ENCODE measurements at regions not wholly inside any gene's neighbourhood (a gene's known extent, or its start where the extent isn't known, plus 50 kb on each side); places are given as distances from the start of the nearest gene placed in this dataset.
"Not testable (repeated sequence)": the region's sequence is repeated elsewhere in the genome, so short reads cannot be mapped to it uniquely, and the experiment has no call there.

DNA sequence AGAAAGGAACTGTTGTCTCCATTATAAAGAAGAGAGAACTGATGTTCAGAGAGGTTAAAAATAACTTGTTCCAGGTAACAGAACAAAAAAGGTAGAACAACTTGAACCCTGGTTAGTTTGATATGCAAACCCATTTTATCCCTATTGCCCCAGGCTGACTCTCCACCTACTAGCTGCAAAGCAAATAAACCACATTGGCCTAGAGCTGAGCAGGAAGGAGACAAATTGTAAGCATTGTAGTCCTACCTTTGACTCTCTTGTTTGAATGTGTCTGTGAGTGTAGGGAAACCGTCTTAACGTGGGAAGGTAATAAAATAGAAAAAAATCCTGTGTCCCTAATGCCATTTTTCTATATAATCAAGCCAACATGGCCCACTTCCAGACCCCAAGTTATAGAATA is 126.4 kb downstream of the CCER1 start:
- no peak for DNase-seq (ENCODE audit: low read depth)

DNA sequence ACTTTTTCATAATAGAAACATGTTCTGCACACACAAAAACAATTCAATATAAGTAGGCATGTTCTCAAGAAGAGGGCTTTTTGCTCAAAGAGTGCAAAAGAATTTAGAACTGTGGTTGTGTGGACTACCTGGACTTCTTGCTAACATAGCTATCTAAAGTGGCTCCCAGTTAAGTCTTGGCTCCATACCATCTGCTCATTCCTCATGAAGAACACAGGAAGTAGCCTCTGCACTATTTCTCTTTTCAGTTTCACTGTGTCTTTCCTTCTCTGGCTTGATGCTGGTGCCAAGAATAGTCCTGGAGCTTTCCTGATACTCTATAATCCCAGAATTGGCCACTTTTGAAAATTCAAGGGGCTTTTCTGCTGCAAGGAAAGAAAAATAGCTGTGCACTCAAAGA is 127.4 kb downstream of the CCER1 start:
- no peak for DNase-seq (ENCODE audit: low read depth)

DNA sequence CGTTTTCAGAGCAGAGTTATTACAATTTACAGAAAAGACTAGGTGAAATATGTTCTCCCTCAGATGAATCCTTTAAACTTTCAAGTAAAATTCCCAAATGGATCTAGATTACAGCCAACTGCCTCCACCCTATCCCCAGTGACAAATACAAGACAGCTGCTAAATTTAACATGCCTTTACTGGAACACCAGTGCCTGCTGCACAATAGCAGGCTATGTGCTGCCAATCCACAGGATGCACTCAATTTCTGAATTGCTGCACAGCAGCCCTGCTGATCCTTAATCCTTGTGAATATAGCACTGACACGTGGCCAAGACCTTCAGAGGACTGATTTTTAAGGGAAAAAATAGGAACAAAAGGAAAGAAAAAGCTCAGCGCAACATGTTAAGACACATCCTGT is 128.9 kb downstream of the CCER1 start:
- no peak for DNase-seq (ENCODE audit: low read depth)

DNA sequence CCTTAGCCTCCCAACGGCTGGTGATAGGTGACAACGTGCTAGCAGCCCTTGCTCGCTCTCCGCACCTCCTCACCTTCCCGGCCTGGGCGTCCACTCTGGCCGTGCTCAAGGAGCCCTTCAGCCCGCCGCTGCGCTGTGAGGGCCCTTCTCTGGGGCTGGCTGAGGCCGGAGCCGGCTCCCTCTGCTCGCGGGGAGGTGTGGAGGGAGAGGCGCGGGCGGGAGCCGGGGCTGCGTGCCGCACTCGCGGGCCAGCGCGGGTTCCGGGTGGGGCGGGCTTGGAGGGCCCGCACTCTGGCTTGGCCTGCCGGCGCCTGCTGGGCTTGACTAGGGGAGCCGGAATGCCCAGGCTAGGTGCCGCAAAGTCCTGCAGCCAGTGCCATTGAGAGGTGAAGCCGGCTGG is 131.1 kb downstream of the CCER1 start:
- no peak for DNase-seq (ENCODE audit: low read depth)

DNA sequence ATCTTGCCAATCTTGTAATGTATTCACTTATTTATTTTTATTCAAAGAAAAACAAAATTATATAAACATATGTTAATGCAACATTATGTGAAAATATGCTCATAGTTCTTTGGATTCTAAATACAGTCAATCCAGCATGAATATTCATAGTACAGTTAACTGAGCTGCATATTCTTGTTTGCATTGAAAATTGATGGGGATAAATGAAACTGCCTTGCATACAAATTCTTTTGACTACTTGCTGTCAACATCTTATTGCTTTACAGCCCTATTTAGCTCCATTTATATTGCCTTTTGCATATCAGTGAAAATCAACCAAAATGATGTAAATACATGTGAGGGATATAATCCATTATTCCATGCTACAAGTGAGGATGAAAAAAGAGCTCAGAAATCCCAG is 135.3 kb downstream of the CCER1 start:
- no peak for DNase-seq (ENCODE audit: low read depth)

DNA sequence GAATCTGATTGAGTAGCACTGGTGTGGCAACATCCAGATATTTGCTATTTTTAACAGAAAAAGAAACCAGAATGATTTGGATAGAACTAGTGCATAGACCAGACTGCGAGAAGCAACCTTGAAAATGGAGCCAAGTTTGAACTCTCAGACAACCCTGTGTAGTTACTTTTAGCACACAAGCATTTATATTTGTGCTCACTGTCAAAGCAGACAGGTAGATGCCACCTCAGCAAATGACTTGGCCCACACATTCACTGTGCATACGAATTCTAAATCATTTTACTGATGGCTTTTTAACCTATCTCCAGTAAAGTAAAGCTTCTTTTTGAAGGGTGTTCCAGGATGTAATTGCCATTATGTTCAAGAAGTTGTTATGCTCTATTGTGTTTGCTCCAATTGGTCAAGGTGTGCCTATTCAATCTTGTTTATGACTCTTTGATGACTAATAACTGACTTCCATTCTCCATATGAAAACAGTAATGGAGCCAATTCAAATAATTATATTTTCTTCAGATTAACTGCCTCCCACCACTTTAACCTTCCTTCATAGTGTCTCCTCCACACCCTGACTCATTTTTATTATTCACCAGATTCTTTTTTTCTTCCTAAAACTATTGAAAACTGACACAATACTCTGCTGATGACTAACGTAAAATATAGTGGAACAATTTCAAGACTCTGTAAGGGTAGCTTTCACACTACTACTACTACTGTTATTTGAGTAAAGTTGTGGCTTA is 138.5 kb downstream of the CCER1 start:
- peak; percentile 9 for DNase-seq (ENCODE audit: low read depth)

DNA sequence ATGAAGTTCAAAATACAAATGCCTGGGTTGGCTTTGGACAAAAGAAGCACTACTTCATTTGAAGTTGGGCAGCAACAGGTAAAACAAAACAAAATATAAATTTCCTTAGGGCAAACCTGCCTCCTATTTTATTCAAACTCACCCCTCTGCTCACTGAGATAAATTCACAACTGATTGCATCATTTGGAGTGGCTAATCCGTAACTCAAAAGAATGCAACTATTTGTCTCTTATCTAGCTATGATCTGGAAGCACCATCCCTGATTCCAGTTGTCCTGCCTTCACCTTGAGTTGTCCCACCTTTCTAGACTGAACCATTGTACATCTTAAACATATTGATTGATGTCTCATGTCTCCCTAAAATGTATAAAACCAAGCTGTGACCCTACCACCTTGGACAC is 145.0 kb downstream of the CCER1 start:
- no peak for DNase-seq (ENCODE audit: low read depth)

DNA sequence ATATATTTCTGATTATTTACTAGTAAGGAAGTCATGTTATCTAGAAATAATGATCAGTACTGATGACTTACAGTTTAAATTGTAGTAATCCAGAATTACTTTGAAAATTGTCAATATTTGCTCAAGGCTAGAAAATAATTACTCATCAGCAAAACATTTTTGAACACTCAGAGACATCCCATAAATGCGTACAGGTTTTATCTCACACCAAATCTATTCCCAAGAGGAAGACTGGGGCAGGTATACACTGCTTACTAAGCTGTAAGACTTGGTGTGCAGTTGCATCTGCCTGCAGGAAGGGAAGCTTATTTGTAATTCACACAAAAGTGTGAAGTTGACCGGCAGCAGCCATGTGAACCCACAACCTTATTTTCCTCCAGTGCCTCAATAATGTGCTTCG is 146.4 kb downstream of the CCER1 start:
- no peak for DNase-seq (ENCODE audit: low read depth)

DNA sequence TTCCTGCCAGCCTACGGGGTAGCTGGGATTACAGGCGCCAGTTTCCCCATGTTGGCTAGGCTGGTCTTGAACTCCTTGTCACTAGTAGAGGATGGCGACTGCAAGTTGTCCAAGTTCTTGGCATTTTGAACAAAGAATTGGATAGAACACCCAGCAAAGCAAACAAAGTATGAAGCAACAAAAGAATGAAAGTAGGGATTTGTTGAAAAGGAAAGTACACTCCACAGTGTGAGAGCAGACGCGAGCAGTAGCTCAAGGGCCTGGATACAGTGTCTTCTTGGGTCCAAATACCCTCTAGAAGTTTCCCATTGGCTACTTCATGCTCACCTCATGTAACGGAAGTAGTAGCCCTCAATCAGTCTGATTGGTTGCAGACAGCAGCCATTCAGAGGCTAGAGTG is 152.2 kb downstream of the CCER1 start:
- DNase-seq (ENCODE audit: low read depth) = no peak

DNA sequence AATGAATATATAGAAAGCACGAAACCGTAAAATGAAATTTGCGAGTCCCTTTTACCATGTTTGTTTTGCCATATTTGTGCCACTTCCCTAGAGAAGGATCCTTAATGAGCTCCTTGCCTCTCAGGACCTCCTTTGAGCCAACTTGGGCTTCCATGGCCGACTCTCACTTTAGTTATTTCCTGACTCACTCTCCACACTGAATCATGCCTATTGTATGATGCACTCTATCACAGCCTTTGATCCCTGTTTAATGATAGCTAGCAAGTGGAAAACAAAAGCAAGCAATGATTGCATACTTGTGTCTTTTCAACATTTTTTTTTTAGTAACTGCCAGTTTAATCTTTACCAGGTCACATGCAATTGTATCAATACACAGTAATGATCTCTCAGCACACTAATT is 153.2 kb downstream of the CCER1 start:
- DNase-seq (ENCODE audit: low read depth) = peak; percentile 13

DNA sequence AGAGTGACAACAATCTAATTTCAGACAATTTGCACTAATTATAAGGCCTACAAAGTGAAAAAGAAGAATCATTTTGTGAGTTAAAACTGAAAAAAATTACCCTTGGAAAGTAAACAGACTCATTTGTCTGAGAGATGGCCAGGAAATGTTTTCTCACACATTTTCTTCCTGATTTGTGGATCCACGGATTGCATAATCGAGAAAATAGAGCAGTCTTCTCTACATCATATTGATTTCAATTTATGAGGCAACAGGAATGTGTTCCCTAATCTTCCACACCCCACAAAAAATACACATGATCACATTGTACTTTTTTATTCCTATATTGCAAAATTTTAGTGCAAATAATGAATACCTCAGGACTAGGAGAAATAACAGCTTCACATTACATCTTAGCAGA is 160.8 kb downstream of the CCER1 start:
- no peak for DNase-seq (ENCODE audit: low read depth)

DNA sequence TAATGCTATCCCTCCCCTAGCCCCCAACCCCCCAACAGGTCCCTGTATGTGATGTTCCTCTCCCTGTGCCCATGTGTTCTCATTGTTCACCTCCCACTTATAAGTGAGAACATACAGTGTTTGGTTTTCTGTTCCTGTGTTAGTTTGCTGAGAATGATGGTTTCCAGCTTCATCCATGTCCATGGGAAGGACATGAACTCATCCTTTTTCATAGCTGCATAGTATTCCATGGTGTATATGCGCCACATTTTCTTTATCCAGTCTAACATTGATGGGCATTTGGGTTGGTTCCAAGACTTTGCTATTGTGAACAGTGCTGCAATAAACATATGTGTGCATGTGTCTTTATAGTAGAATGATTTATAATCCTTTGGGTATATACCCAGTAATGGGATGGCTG is 162.3 kb downstream of the CCER1 start:
- DNase-seq (ENCODE audit: low read depth) = not testable (repeated sequence)

DNA sequence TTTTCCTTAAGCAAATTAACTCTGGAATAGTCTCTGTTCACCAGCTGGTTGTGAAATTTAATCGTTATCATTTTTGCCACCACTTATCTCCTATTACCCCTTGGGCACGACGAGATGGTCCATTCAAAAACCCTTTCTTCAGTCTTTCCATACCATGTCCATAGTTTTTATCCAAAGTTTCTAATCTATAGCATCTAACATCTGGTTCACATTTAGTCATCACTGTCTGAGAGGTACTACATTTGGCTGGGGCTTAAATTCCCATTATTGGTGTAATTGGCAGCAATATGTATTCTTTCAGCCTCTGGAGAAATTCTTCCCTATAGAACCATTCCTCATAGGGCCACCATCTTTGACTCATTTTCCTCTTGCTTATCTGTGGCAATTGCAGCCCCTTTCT is 163.5 kb downstream of the CCER1 start:
- no peak for DNase-seq (ENCODE audit: low read depth)

DNA sequence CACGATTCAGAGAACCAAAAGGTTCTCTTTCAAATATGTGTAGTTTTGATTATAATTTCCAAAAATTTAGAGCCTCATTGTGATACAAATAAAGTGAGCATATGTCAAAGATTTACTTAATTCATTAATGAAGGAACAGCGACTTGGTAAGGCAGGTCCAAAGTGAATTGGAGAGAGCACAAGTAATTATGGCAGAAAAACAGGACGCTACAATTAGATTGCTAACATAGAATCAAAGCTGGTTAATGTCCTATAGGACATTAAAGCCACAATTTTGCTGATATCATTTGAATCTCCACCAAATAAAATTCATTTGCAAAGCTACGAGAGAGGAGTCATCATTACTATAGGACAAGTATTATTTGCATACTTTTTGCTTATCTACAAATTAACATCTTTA is 164.2 kb downstream of the CCER1 start:
- DNase-seq (ENCODE audit: low read depth) = no peak

DNA sequence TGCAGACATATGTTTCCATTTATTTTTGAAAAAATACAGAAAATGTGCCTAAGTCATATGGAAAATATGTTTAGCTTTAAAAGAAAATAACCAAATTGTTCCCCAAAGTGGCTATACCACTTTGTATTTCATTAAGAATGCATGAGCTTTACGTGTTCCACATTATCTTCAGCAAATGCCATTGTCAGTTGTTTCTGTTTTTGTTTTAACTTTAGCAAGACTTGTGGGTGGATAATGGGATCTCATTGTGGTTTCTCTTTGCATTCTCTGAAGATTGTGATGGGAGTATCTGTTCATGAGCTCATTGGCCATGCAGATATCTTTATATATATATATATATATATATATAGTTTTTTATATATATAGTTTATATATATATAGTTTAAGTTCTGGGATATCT is 181.5 kb downstream of the CCER1 start:
- DNase-seq (ENCODE audit: low read depth) = peak; percentile 1

DNA sequence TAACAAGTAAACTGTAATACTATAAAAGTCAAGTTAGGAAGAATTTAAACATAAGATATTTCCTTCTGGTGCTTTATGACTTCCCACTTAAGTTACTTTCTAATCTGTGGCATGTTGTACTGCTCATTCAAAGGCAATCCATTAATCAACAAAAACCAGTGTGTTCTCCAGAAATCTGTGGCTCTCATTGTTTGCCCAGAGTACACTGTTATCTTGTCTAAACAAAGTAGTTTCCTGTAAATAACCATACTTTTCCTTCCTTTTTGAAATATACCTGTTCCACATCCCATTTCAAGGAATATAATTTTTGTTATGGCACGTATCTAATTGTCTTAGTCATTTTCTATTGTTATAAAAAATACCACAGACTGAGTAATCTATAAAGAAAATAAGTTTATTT is 184.1 kb downstream of the CCER1 start:
- DNase-seq (ENCODE audit: low read depth) = no peak

DNA sequence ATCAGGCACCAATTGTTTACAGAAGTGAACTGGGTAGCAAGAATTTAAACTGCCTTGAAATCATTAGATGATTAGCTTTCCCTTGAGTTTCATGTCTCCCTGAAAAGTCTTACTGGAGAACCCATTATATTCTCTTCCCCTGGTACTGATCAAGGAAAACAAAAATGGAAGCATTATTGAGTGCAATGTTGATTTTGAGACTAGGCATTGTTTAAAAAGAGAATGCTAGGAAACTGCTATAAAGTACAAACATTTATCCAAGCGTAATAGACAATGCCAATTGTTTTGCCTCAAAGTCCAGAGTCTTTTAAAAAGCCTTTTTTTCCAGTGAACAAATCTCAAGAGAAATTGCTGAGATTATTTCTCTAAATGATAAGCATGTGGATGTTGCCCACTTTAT is 197.0 kb downstream of the CCER1 start:
- no peak for DNase-seq (ENCODE audit: low read depth)

DNA sequence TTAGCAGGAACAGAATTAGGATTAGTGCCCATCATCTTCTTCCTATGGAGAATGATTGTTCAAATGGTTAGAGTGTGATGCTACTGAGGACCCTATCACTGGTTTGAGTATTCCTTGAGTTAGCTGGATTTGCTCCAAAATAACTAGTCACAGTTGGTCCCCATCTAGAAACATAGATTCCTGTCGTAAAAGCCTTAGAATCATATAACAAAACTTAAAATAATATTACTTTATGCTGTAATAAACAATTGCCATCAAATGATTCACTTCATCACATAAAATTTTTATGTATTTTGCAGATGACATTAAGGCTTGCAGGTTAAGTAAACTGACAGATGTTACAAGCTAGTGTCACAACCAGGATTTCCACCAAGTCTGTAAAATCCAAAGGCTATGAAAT is 209.8 kb downstream of the CCER1 start:
- no peak for DNase-seq (ENCODE audit: low read depth)

DNA sequence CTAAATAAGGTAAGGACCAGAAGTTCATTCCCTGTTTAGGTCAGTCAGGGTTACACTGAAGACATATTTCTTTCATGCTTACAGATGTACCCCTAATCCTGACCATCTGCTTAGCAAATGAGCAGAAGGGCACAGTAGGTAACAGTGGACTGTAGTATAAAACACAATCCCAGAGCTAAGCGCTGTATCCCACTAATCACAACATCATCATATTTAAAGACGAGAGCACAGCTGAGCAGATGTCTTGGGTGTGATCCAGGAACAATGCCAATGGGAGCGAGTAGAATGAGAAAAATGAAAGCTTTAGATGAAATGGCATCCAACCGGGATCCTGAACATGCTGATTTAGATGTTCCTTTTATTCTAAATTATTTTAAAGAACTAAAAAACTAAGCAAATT is 213.4 kb downstream of the CCER1 start:
- DNase-seq (ENCODE audit: low read depth) = no peak

DNA sequence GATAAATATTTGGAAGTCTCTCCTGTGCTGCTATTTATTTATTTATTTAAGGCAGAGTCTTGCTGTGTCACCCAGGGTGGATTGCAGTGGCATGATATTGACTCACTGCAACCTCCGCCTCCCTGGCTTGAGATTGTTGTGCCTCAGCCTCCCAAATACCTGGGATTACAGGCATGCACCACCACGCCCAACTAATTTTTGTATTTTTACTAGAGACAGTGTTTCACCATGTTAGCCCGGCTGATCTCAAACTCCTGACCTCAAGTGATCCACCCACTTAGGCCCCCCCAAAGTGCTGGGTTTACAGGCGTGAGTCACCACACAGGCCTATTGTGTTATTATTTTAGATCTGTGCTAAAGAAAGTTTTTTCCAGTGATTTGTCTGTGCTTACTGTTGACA is 225.2 kb downstream of the CCER1 start:
- DNase-seq (ENCODE audit: low read depth) = peak; percentile 2

DNA sequence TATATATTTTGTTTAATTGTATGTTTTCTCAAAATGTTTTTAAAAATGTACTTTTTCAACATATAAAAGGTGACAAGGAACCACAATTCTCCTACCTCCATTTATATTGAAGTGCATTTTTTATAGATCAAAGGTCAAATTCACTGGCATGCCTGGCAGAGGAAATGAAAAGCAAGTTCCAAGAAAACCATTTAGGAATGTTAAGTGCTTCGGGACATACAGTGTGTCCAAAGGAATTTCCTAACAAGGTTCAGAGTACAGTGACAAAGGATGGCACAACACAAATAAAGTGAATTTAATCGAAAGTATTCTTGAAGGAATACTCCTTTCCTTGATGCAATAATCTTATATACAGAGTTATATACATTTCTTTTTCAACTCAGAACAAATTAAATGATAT is 242.3 kb downstream of the CCER1 start:
- no peak for DNase-seq (ENCODE audit: low read depth)

DNA sequence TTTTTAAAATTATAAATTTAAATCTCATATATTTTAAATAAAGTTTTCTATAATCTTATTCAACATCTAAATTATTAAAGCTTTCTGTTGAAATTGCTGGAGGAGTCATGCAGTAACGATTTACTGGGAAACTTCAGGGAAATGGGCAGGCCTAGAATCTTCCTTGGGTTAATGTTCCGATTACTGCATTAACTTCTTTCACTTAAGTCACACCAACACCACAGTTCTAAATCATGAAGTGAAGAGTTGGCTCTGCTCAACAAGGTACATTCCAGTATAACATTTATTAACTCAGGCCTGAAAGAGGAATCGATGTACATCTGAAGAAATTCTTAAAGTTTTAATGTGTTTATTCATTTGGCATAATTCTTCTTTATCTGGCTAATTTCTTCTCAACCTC is 244.3 kb downstream of the CCER1 start:
- no peak for DNase-seq (ENCODE audit: low read depth)

DNA sequence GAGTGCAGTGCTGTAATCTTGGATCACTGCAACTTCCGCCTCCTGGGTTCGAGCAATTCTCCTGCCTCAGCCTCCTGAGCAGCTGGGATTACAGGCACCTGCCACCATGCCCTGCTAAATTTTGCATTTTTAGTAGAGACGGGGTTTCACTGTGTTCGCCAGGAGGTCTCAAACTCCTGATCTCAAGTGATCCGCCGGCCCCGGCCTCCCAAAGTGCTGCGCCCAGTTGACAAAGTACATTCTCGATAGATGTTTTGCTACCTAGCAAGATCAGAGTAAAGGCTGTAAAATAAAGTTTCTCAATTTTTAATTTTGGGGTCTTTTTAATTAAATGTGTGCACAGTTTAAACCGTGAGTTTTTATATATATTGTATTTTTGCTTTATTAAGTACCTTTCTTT is 248.9 kb downstream of the CCER1 start:
- DNase-seq (ENCODE audit: low read depth) = no peak

DNA sequence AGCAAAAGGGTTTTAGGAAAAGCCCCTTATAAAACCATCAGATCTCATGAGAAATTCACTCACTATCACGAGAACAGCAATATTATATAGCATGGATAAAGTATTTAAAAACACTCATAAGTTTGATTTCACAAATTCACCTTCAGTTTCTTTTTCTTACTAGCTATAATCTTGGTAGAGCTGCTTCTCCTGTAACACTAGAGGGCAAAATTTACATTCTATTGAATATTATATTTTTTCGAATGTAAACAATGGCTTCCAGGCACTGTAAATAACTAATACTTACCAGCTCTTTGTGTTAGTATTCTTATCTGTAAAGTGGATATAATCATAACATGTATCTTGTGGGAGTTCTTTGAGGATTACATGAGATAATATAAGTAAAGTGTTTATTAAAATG is 259.6 kb downstream of the CCER1 start:
- DNase-seq (ENCODE audit: low read depth) = no peak

DNA sequence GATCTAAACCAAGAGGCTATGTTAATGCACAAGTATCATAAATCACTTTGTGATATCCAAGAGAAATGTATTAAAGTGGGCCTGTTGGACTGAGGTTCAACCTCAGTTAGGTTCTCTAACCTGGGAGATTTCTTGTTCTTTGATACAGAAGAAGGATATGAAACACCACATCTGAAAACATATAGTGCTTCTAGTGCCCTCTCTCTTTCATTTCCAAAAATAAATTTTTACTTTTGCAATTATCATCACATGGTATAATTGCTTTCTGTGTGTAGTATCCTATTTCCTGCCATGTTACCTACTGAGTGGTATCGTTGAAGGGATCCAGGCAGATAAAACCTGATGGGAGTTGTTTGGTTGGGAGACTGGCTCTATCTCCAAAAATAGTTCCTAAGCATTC is 264.9 kb downstream of the CCER1 start:
- no peak for DNase-seq (ENCODE audit: low read depth)

Measured in non-pigmented ciliary epithelial cell (primary cell).